Liver (tissue), 8 donors: ENCODE measurements at regions not wholly inside any gene's neighbourhood (a gene's known extent, or its start where the extent isn't known, plus 50 kb on each side); places are given as distances from the start of the nearest gene placed in this dataset.

Source experiments
- DNase-seq: peaks from one replicate; pipeline ENCODE4 v3.0.0-alpha.2; 2017; ENCODE audit warnings: low spot score
- H3K27ac ChIP-seq, 2 donors: one replicate each; pipeline ENCODE4 v1.7.0; 2013; ENCODE audit warnings: inconsistent platforms in 2 of 2, low read length in 2 of 2, control low read depth in 1 of 2, low read depth in 1 of 2, mild to moderate bottlenecking in 1 of 2
- H3K27me3 ChIP-seq, 4 donors: one replicate each; pipeline versions ENCODE4 v1.6.1 to v1.7.0; 2013; ENCODE audit warnings: low read length in 3 of 4, inconsistent platforms in 1 of 4, mild to moderate bottlenecking in 1 of 4, moderate library complexity in 1 of 4; ENCODE audit not compliant: control insufficient read depth in 4 of 4, insufficient read depth in 4 of 4
- H3K36me3 ChIP-seq, 4 donors: one replicate each; pipeline versions ENCODE4 v1.6.1 to v1.7.0; 2013; ENCODE audit warnings: low read length in 3 of 4, mild to moderate bottlenecking in 3 of 4, low read depth in 1 of 4, moderate library complexity in 1 of 4; ENCODE audit not compliant: control insufficient read depth in 4 of 4, insufficient read depth in 3 of 4
- H3K4me1 ChIP-seq, 4 donors: one replicate each; pipeline versions ENCODE4 v1.6.1 to v1.7.0; 2013; ENCODE audit warnings: low read length in 3 of 4, mild to moderate bottlenecking in 3 of 4, moderate library complexity in 1 of 4; ENCODE audit not compliant: control insufficient read depth in 4 of 4, insufficient read depth in 4 of 4
- H3K4me3 ChIP-seq, 3 donors: one replicate each; pipeline versions ENCODE4 v1.6.1 to v1.7.0; 2013; ENCODE audit warnings: low read length in 3 of 3, control low read depth in 1 of 3, low read depth in 1 of 3, mild to moderate bottlenecking in 1 of 3
- H3K9ac ChIP-seq, 2 donors: one replicate each; pipeline ENCODE4 v1.7.0; 2013; ENCODE audit warnings: low read length in 2 of 2, mild to moderate bottlenecking in 2 of 2, moderate library complexity in 2 of 2, control low read depth in 1 of 2, low read depth in 1 of 2
- H3K9me3 ChIP-seq, 4 donors: one replicate each; pipeline versions ENCODE4 v1.6.1 to v1.7.0; 2013; ENCODE audit warnings: low read length in 3 of 4; ENCODE audit not compliant: control insufficient read depth in 4 of 4
- ATF3 ChIP-seq: IDR thresholded peaks from 2 replicates; pipeline ENCODE4 v1.6.1; 2016; ENCODE audit warnings: antibody characterized with exemption
- CTCF ChIP-seq: fragments of 150-350 bp; IDR thresholded peaks from 2 replicates; pipeline ENCODE4 v1.5.1; 2017; ENCODE audit warnings: improper control_type of control experiment, low read depth, low read length; ENCODE audit not compliant: missing input control
- EGR1 ChIP-seq, 2 donors: IDR thresholded peaks; 2 replicates each; pipeline ENCODE4 v1.6.1; 2016 to 2018; ENCODE audit warnings: antibody characterized with exemption in 2 of 2, low read depth in 2 of 2
- FOXA1 ChIP-seq: IDR thresholded peaks from 2 replicates; pipeline ENCODE4 v1.6.1; 2016; ENCODE audit warnings: antibody characterized with exemption
- FOXA2 ChIP-seq: IDR thresholded peaks from 2 replicates; pipeline ENCODE4 v1.6.1; 2016; ENCODE audit warnings: antibody characterized with exemption
- GABPA ChIP-seq, 2 donors: IDR thresholded peaks in 1 of 2; conservative IDR thresholded peaks in 1 of 2; 2 replicates each; pipeline ENCODE4 v1.6.1; 2016; ENCODE audit warnings: antibody characterized with exemption in 2 of 2, mild to moderate bottlenecking in 1 of 2, moderate library complexity in 1 of 2
- HNF4G ChIP-seq: IDR thresholded peaks from 2 replicates; pipeline ENCODE4 v1.6.1; 2016; ENCODE audit warnings: antibody characterized with exemption
- JUND ChIP-seq, 2 donors: IDR thresholded peaks; 2 replicates each; pipeline ENCODE4 v1.6.1; 2016; ENCODE audit warnings: antibody characterized with exemption in 2 of 2
- NR2F2 ChIP-seq: IDR thresholded peaks from 2 replicates; pipeline ENCODE4 v1.6.1; 2016; ENCODE audit warnings: antibody characterized with exemption
- RAD21 ChIP-seq, 2 donors: IDR thresholded peaks; 2 replicates each; pipeline ENCODE4 v1.6.1; 2016; ENCODE audit warnings: antibody characterized with exemption in 2 of 2, mild to moderate bottlenecking in 2 of 2
- REST ChIP-seq: IDR thresholded peaks from 2 replicates; pipeline ENCODE4 v1.6.1; 2016; ENCODE audit warnings: antibody characterized with exemption, mild to moderate bottlenecking
- RXRA ChIP-seq, 2 donors: IDR thresholded peaks; 2 replicates each; pipeline ENCODE4 v1.6.1; 2017 to 2018; ENCODE audit warnings: antibody characterized with exemption in 2 of 2, mild to moderate bottlenecking in 1 of 2
- WGBS: extraction: QIAGEN DNeasy Blood & Tissue Kit; methylation state at CpG from one replicate; pipeline ENCODE4 v1.1.7; 2013; 5-methylcytosine and 5-hydroxymethylcytosine counted together
- donor health status: healthy.
- donor health status: healthy.
- donor health status: healthy.
- donor health status: healthy.
- donor health status: healthy.

GRCh38 chr17:69900829-69901228, 174.2 kb upstream of the KCNJ16 start:
- H3K27me3 ChIP-seq, result no peaks in the 10 kb centered on the region
- TF ChIP-seq RXRA (IDR thresholded peaks at IDR 0.05), result no peak
- no peak for TF ChIP-seq RAD21 (IDR thresholded peaks at IDR 0.05)
- TF ChIP-seq FOXA1, result no peak
- TF ChIP-seq JUND (IDR thresholded peaks at IDR 0.05), result no peak
- no peak for TF ChIP-seq HNF4G
- no peak for TF ChIP-seq CTCF
- TF ChIP-seq FOXA2, result no peak
- TF ChIP-seq GABPA (IDR thresholded peaks at IDR 0.05 in 1 of 2, conservative IDR thresholded peaks at IDR 0.05 in 1 of 2), result no peak
- H3K9me3 ChIP-seq, result no peaks in the 10 kb centered on the region
- 56% methylated on average over 8 of the region's 8 CpGs for WGBS
- no peaks in the 10 kb centered on the region for H3K4me1 ChIP-seq
- no peak overlapping the region for H3K4me3 ChIP-seq
- DNase-seq, result no peak
- H3K36me3 ChIP-seq, result no peaks in the 10 kb centered on the region
- no peak overlapping the region for H3K27ac ChIP-seq
- no peak overlapping the region for H3K9ac ChIP-seq

- Histone ChIP-seq H3K27me3 (no peaks in the 10 kb centered on the region), H3K4me3 (no peak overlapping the region), H3K9me3 (no peaks in the 10 kb centered on the region), H3K9ac (no peak overlapping the region), H3K27ac (no peak overlapping the region), H3K4me1 (no peaks in the 10 kb centered on the region), H3K36me3 (no peaks in the 10 kb centered on the region)
- TF ChIP-seq RAD21 (IDR thresholded peaks at IDR 0.05) (no peak), ATF3 (no peak), REST (no peak), NR2F2 (no peak), CTCF (no peak), EGR1 (IDR thresholded peaks at IDR 0.05; ENCODE audit: low read depth in 2 of 2) (no peak)
- no peak for DNase-seq
- 86% methylated on average over 4 of the region's 4 CpGs for WGBS
Measured at GRCh38 chr17:69906306-69906705, 168.7 kb upstream of the KCNJ16 start.
